ENCODE measurements at regions not wholly inside any gene's neighbourhood (a gene's known extent, or its start where the extent isn't known, plus 50 kb on each side); places are given as distances from the start of the nearest gene placed in this dataset.

GRCh38 chr12:125221602-125222001 is 156.4 kb downstream of the AACS start:
- TF ChIP-seq CTCF (IDR thresholded peaks at IDR 0.05; ENCODE audit: extremely low read depth in 1 of 2, insufficient read depth in 1 of 2, low read depth in 1 of 2, low read length in 2 of 2) (no peak), POLR2A (IDR thresholded peaks at IDR 0.05; ENCODE audit: low read depth, low read length) (no peak), EZH2 (IDR thresholded peaks at IDR 0.05; ENCODE audit: borderline replicate concordance, low read depth, low read length, severe bottlenecking) (no peak), MYC (IDR thresholded peaks at IDR 0.05; ENCODE audit: low read depth, low read length) (no peak), POLR2AphosphoS5 (IDR thresholded peaks at IDR 0.05; ENCODE audit: insufficient read depth, low read depth, low read length) (no peak)

Data from endothelial cell of umbilical vein (primary cell).